Activated naive CD8-positive, alpha-beta T cell treated with anti-CD3 and anti-CD28 coated beads for 36 hours (primary cell): ENCODE measurements at regions not wholly inside any gene's neighbourhood (a gene's known extent, or its start where the extent isn't known, plus 50 kb on each side); places are given as distances from the start of the nearest gene placed in this dataset.

Source experiments
- DNase-seq: peaks from one replicate; pipeline ENCODE4 v3.0.0; 2021
- H3K27ac Mint-ChIP-seq: one replicate; pipeline ENCODE4 v1.8.0; 2022; ENCODE audit warnings: mild to moderate bottlenecking, moderate library complexity, mixed read lengths
- H3K27me3 Mint-ChIP-seq: one replicate; pipeline ENCODE4 v1.8.0; 2022; ENCODE audit warnings: mild to moderate bottlenecking, mixed read lengths
- H3K36me3 Mint-ChIP-seq: one replicate; pipeline ENCODE4 v1.8.0; 2021; ENCODE audit warnings: mild to moderate bottlenecking, mixed read lengths
- H3K4me1 Mint-ChIP-seq: one replicate; pipeline ENCODE4 v1.8.0; 2021; ENCODE audit warnings: mixed read lengths
- H3K4me3 Mint-ChIP-seq: one replicate; pipeline ENCODE4 v1.8.0; 2022; ENCODE audit warnings: mild to moderate bottlenecking, moderate library complexity, mixed read lengths
- H3K9me3 Mint-ChIP-seq: one replicate; pipeline ENCODE4 v1.8.0; 2022; ENCODE audit warnings: mixed read lengths

- H3K4me1 Mint-ChIP-seq, result no peaks in the 10 kb centered on the region
Observed at GRCh38 chr5:8851101-8851500, 694.8 kb downstream of the SEMA5A start.

DNA sequence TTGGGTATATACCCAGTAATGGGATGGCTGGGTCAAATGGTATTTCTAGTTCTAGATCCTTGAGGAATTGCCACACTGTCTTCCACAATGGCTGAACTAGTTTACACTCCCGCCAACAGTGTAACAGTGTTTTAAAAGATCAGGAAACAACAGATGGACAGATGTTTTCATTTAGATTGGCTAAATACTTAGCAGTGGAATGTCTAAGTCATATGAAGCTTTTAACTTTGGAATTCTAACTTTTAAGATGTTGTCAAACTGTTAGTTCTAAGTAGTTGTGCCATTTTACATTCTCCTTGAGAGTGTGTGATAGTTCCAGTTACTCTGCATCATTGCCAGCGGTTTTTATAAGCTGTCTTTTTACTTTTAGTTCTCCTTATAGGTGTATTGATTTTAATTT is 688.8 kb downstream of the SEMA5A start:
- H3K4me1 Mint-ChIP-seq, result no peaks in the 10 kb centered on the region
- DNase-seq, result no peak
- peaks cover 1% of the 10 kb centered on the region for H3K9me3 Mint-ChIP-seq
- no peak overlapping the region for H3K4me3 Mint-ChIP-seq
- no peaks in the 10 kb centered on the region for H3K36me3 Mint-ChIP-seq
- no peaks in the 10 kb centered on the region for H3K27me3 Mint-ChIP-seq
- no peak overlapping the region for H3K27ac Mint-ChIP-seq

More at GRCh38 chr5:8851101-8851500, 694.8 kb downstream of the SEMA5A start:
- Mint-ChIP-seq H3K36me3 (no peaks in the 10 kb centered on the region), H3K27ac (no peak overlapping the region), H3K9me3 (peaks cover 1% of the 10 kb centered on the region), H3K4me3 (no peak overlapping the region), H3K27me3 (no peaks in the 10 kb centered on the region)
- DNase-seq, result no peak

GRCh38 chr5:8861764-8862163 is 684.1 kb downstream of the SEMA5A start:
- H3K9me3 Mint-ChIP-seq, result peaks cover 2% of the 10 kb centered on the region
- no peaks in the 10 kb centered on the region for H3K36me3 Mint-ChIP-seq
- no peak for DNase-seq
- no peaks in the 10 kb centered on the region for H3K4me1 Mint-ChIP-seq
- no peak overlapping the region for H3K4me3 Mint-ChIP-seq
- H3K27ac Mint-ChIP-seq, result no peak overlapping the region
- H3K27me3 Mint-ChIP-seq, result no peaks in the 10 kb centered on the region

DNA sequence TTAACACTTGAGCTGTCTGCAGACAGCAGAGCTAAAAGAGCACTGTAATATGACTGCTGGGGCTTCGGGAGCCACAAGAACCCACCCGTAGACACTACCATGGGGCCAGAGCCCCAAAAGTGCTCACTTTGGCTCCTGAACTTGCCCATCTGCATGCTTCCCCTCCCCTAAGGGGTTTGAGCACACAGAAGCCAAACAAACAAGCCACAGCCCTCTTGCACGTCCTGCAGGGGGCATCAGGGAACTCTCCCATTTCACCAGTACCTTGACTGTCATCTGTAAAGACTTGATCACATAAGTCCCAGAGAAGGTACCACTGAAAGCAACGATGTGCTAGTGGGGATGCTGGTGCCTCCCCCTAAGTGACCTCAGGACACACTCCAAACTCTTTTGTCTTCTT is 681.8 kb downstream of the SEMA5A start:
- DNase-seq, result no peak
- H3K4me3 Mint-ChIP-seq, result no peak overlapping the region
- H3K4me1 Mint-ChIP-seq, result no peaks in the 10 kb centered on the region
- H3K27me3 Mint-ChIP-seq, result no peaks in the 10 kb centered on the region
- no peak overlapping the region for H3K27ac Mint-ChIP-seq
- H3K36me3 Mint-ChIP-seq, result no peaks in the 10 kb centered on the region
- peaks cover 2% of the 10 kb centered on the region for H3K9me3 Mint-ChIP-seq

- Mint-ChIP-seq H3K36me3 (no peaks in the 10 kb centered on the region), H3K9me3 (peaks cover 2% of the 10 kb centered on the region), H3K4me1 (no peaks in the 10 kb centered on the region), H3K4me3 (no peak overlapping the region), H3K27ac (no peak overlapping the region), H3K27me3 (no peaks in the 10 kb centered on the region)
- no peak for DNase-seq
Observed at GRCh38 chr5:8865266-8865665, 680.6 kb downstream of the SEMA5A start.

GRCh38 chr5:8865686-8866374 is 680.0 kb downstream of the SEMA5A start:
- H3K4me1 Mint-ChIP-seq, result no peaks in the 10 kb centered on the region
- H3K27ac Mint-ChIP-seq, result no peak overlapping the region
- peaks cover 2% of the 10 kb centered on the region for H3K9me3 Mint-ChIP-seq
- no peak for DNase-seq
- no peaks in the 10 kb centered on the region for H3K27me3 Mint-ChIP-seq
- H3K4me3 Mint-ChIP-seq, result no peak overlapping the region
- no peaks in the 10 kb centered on the region for H3K36me3 Mint-ChIP-seq

GRCh38 chr5:8868283-8868682 is 677.6 kb downstream of the SEMA5A start:
- H3K9me3 Mint-ChIP-seq, result peaks cover 2% of the 10 kb centered on the region

DNA sequence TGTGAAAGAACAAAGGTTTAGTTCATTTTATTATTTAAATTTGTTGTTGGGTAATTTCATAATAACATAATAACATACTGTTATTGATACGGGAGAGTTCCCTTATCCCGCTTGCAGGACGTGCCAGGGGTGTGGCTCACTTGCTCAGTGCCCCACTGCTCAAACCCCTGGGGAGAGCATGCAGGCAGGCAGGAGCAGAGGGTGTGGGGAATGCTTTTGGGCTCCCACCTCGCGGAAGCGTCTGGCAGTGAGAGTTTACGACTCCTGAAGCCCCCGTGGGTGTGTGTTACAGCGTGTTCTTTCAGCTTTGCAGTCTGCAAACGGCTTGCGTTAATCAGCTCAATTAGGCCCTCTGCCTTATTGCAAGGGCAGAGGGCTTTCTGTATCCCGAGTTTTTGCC is 675.9 kb downstream of the SEMA5A start:
- Mint-ChIP-seq H3K27me3 (no peaks in the 10 kb centered on the region), H3K9me3 (peaks cover 2% of the 10 kb centered on the region), H3K4me3 (no peak overlapping the region), H3K4me1 (no peaks in the 10 kb centered on the region), H3K36me3 (no peaks in the 10 kb centered on the region), H3K27ac (no peak overlapping the region)
- DNase-seq, result no peak

More at GRCh38 chr5:8868283-8868682, 677.6 kb downstream of the SEMA5A start:
- Mint-ChIP-seq H3K27me3 (no peaks in the 10 kb centered on the region), H3K4me1 (no peaks in the 10 kb centered on the region), H3K27ac (no peak overlapping the region), H3K4me3 (no peak overlapping the region), H3K36me3 (no peaks in the 10 kb centered on the region)
- DNase-seq, result no peak

GRCh38 chr5:8870349-8870958 is 675.4 kb downstream of the SEMA5A start:
- no peak overlapping the region for H3K27ac Mint-ChIP-seq
- no peak overlapping the region for H3K4me3 Mint-ChIP-seq
- no peaks in the 10 kb centered on the region for H3K9me3 Mint-ChIP-seq
- no peaks in the 10 kb centered on the region for H3K4me1 Mint-ChIP-seq
- no peak for DNase-seq
- H3K27me3 Mint-ChIP-seq, result no peaks in the 10 kb centered on the region
- H3K36me3 Mint-ChIP-seq, result no peaks in the 10 kb centered on the region

GRCh38 chr5:8870959-8871355 is 674.9 kb downstream of the SEMA5A start:
- Mint-ChIP-seq H3K4me1 (no peaks in the 10 kb centered on the region), H3K27ac (no peak overlapping the region), H3K36me3 (no peaks in the 10 kb centered on the region), H3K9me3 (no peaks in the 10 kb centered on the region), H3K27me3 (no peaks in the 10 kb centered on the region), H3K4me3 (no peak overlapping the region)
- no peak for DNase-seq

DNA sequence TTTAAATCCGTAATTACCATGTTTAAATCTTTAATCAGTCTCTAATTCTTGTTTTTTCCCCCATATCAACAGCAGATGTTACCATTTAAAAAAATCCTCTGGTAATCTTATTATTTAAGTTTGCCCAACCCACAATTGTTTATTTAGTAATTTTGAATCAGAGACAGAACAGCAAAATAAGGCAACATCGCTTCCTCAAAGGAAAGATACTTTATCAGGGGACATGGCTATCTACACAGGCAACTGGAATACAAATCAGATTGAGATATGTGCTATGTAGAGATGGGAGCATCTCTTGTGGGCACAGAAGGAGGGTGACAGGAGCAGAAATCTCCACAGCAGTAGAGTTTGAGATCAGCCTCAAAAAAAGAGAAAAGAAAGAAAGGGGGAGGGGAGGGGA is 674.4 kb downstream of the SEMA5A start:
- Mint-ChIP-seq H3K4me1 (no peaks in the 10 kb centered on the region), H3K4me3 (no peak overlapping the region), H3K36me3 (no peaks in the 10 kb centered on the region), H3K27ac (no peak overlapping the region), H3K27me3 (no peaks in the 10 kb centered on the region), H3K9me3 (no peaks in the 10 kb centered on the region)
- DNase-seq, result no peak

DNA sequence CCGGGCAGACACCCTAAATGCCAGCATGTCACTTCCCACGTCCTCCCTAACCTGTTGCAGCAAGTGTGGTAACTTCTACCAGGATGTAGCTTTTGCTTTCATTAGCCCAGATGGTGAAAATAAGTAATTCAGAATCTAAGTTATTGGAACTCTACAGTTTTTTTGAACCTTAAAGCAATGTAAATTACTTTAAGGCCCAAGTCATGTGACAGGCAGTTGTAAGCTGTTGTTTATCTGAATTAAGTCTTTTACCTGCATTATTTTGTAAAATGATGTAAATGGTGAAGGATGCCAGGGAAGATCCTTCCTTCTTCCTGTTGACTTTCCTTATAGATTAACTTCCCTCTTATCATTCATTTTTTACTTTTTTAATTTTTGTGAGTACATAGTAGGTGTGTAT is 670.2 kb downstream of the SEMA5A start:
- no peak for DNase-seq
- no peaks in the 10 kb centered on the region for H3K27me3 Mint-ChIP-seq
- H3K9me3 Mint-ChIP-seq, result no peaks in the 10 kb centered on the region
- H3K36me3 Mint-ChIP-seq, result no peaks in the 10 kb centered on the region
- H3K4me1 Mint-ChIP-seq, result no peaks in the 10 kb centered on the region
- H3K27ac Mint-ChIP-seq, result no peak overlapping the region
- H3K4me3 Mint-ChIP-seq, result no peak overlapping the region

GRCh38 chr5:8879248-8879647 is 666.6 kb downstream of the SEMA5A start:
- Mint-ChIP-seq H3K27me3 (no peaks in the 10 kb centered on the region), H3K27ac (no peak overlapping the region), H3K9me3 (no peaks in the 10 kb centered on the region), H3K36me3 (no peaks in the 10 kb centered on the region), H3K4me3 (no peak overlapping the region), H3K4me1 (no peaks in the 10 kb centered on the region)
- no peak for DNase-seq

- Mint-ChIP-seq H3K4me3 (no peak overlapping the region), H3K9me3 (peaks cover 5% of the 10 kb centered on the region), H3K36me3 (no peaks in the 10 kb centered on the region), H3K27ac (no peak overlapping the region), H3K4me1 (no peaks in the 10 kb centered on the region), H3K27me3 (no peaks in the 10 kb centered on the region)
- DNase-seq, result no peak
Observed at GRCh38 chr5:8884029-8884428, 661.8 kb downstream of the SEMA5A start.

GRCh38 chr5:8892926-8893325 is 652.9 kb downstream of the SEMA5A start:
- H3K4me3 Mint-ChIP-seq, result no peak overlapping the region
- H3K27me3 Mint-ChIP-seq, result no peaks in the 10 kb centered on the region
- DNase-seq, result no peak
- H3K9me3 Mint-ChIP-seq, result peaks cover 3% of the 10 kb centered on the region
- no peaks in the 10 kb centered on the region for H3K36me3 Mint-ChIP-seq
- H3K27ac Mint-ChIP-seq, result no peak overlapping the region
- no peaks in the 10 kb centered on the region for H3K4me1 Mint-ChIP-seq

GRCh38 chr5:8894031-8894430 is 651.8 kb downstream of the SEMA5A start:
- Mint-ChIP-seq H3K4me3 (no peak overlapping the region), H3K36me3 (no peaks in the 10 kb centered on the region), H3K4me1 (no peaks in the 10 kb centered on the region), H3K27ac (no peak overlapping the region), H3K27me3 (no peaks in the 10 kb centered on the region), H3K9me3 (peaks cover 3% of the 10 kb centered on the region)
- no peak for DNase-seq
